ENCODE measurements at regions not wholly inside any gene's neighbourhood (a gene's known extent, or its start where the extent isn't known, plus 50 kb on each side); places are given as distances from the start of the nearest gene placed in this dataset.
"Not testable (repeated sequence)": the region's sequence is repeated elsewhere in the genome, so short reads cannot be mapped to it uniquely, and the experiment has no call there.

DNA sequence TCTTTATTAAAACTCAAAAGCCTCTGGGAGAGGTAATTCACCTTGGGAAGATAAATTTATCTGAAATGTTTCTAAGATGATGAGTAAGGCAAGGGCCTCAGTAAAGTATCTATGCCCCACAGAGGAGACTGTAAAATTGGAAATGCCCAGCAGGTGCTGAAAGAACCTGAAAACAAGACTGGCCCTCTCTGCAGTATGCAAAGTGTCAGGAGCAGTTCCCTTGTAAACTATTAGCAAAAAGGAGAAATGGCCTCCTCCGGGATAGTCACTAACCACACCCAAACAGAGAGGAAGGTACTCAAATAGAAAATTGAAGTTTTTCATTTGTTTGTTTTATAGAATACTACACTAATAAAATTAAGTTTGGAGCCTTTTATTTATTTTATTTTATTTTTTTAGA is 81.2 kb downstream of the FZD1 start:
- Mint-ChIP-seq H3K27me3 (ENCODE audit: low read depth) (no peaks in the 10 kb centered on the region), H3K9me3 (no peaks in the 10 kb centered on the region), H3K4me1 (ENCODE audit: low read depth) (no peaks in the 10 kb centered on the region), H3K4me3 (no peak overlapping the region), H3K36me3 (ENCODE audit: low read depth) (no peaks in the 10 kb centered on the region), H3K27ac (no peak overlapping the region)
- no peak for DNase-seq (ENCODE audit: low spot score)

DNA sequence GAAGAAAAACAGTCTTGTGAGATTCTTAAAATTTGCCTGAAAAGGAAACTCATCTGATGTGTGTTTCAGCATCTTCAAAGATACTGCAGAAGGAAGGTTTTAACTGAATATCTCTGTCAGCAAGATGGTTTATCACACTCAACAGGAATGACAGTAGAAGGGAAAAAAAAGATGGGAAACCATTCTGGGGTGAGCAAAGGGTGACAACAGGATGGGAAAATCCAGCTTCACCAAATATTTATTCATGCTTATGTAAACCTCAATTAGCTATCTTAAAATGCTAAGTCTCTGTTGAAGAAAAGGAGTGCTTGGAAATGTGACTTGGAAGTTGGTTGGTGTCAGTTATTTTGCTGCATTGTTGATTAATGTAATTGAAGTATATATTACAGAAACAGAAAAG is 82.2 kb downstream of the FZD1 start:
- H3K4me3 Mint-ChIP-seq: no peak overlapping the region
- H3K27me3 Mint-ChIP-seq (ENCODE audit: low read depth): no peaks in the 10 kb centered on the region
- no peak overlapping the region for H3K27ac Mint-ChIP-seq
- H3K36me3 Mint-ChIP-seq (ENCODE audit: low read depth): no peaks in the 10 kb centered on the region
- H3K9me3 Mint-ChIP-seq: no peaks in the 10 kb centered on the region
- no peaks in the 10 kb centered on the region for H3K4me1 Mint-ChIP-seq (ENCODE audit: low read depth)
- DNase-seq (ENCODE audit: low spot score): no peak

- Mint-ChIP-seq H3K27me3 (ENCODE audit: low read depth) (no peaks in the 10 kb centered on the region), H3K36me3 (ENCODE audit: low read depth) (no peaks in the 10 kb centered on the region), H3K4me3 (no peak overlapping the region), H3K27ac (no peak overlapping the region), H3K4me1 (ENCODE audit: low read depth) (no peaks in the 10 kb centered on the region), H3K9me3 (no peaks in the 10 kb centered on the region)
- no peak for DNase-seq (ENCODE audit: low spot score)
Observed at GRCh38 chr7:91347290-91347689, 83.1 kb downstream of the FZD1 start.

GRCh38 chr7:91348711-91349110 is 84.5 kb downstream of the FZD1 start:
- Mint-ChIP-seq H3K4me3 (no peak overlapping the region), H3K27me3 (ENCODE audit: low read depth) (no peaks in the 10 kb centered on the region), H3K36me3 (ENCODE audit: low read depth) (no peaks in the 10 kb centered on the region), H3K4me1 (ENCODE audit: low read depth) (no peaks in the 10 kb centered on the region), H3K27ac (no peak overlapping the region), H3K9me3 (no peaks in the 10 kb centered on the region)
- no peak for DNase-seq (ENCODE audit: low spot score)

- H3K9me3 Mint-ChIP-seq: no peaks in the 10 kb centered on the region
- no peak overlapping the region for H3K27ac Mint-ChIP-seq
- no peaks in the 10 kb centered on the region for H3K4me1 Mint-ChIP-seq (ENCODE audit: low read depth)
- no peaks in the 10 kb centered on the region for H3K36me3 Mint-ChIP-seq (ENCODE audit: low read depth)
- no peak overlapping the region for H3K4me3 Mint-ChIP-seq
- no peaks in the 10 kb centered on the region for H3K27me3 Mint-ChIP-seq (ENCODE audit: low read depth)
- no peak for DNase-seq (ENCODE audit: low spot score)
Observed at GRCh38 chr7:91351374-91351773, 87.1 kb downstream of the FZD1 start.

GRCh38 chr7:91352091-91352490 is 87.9 kb downstream of the FZD1 start:
- no peaks in the 10 kb centered on the region for H3K36me3 Mint-ChIP-seq (ENCODE audit: low read depth)
- H3K27ac Mint-ChIP-seq: no peak overlapping the region
- H3K4me3 Mint-ChIP-seq: no peak overlapping the region
- no peaks in the 10 kb centered on the region for H3K4me1 Mint-ChIP-seq (ENCODE audit: low read depth)
- H3K9me3 Mint-ChIP-seq: no peaks in the 10 kb centered on the region
- no peak for DNase-seq (ENCODE audit: low spot score)
- H3K27me3 Mint-ChIP-seq (ENCODE audit: low read depth): no peaks in the 10 kb centered on the region

GRCh38 chr7:91353848-91354247 is 89.6 kb downstream of the FZD1 start:
- no peaks in the 10 kb centered on the region for H3K4me1 Mint-ChIP-seq (ENCODE audit: low read depth)
- no peaks in the 10 kb centered on the region for H3K36me3 Mint-ChIP-seq (ENCODE audit: low read depth)
- no peak for DNase-seq (ENCODE audit: low spot score)
- no peaks in the 10 kb centered on the region for H3K27me3 Mint-ChIP-seq (ENCODE audit: low read depth)
- H3K27ac Mint-ChIP-seq: no peak overlapping the region
- no peak overlapping the region for H3K4me3 Mint-ChIP-seq
- no peaks in the 10 kb centered on the region for H3K9me3 Mint-ChIP-seq

DNA sequence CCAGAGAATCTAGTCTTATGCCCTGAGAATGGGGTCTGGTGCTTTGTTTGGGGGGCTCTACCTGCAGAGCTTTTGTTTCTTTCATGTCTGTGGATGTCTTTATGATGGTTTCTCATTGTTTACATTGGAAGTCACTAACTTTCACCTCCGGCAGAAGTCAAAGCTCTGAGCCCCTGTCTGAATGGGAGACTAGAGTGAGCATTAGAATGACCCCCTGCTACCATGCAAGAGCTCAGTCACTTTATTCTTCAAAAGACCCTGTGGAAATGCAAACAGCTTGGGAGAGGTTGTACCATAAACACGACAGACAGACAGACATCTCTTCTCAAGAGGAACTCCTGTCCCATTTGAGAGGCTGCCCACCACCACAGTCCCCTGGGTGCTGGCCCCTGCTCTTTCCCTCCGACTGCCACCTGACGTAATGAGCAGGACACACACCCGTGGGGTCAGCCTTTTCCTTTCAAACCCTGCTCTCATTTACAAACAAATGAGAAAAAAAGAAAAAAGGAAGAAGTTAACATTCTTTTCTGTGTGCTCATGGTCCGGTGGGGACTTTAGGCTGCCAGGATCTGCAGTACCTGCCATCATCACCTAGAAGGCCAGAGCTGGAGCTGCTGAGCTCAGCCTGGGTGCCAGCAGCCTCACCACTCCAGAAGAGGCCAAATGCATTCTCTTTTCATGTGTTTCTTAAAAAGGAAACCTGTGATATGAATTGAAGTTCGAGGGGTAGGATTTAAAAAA is 91.6 kb downstream of the FZD1 start:
- no peaks in the 10 kb centered on the region for H3K4me1 Mint-ChIP-seq (ENCODE audit: low read depth)
- H3K9me3 Mint-ChIP-seq: no peaks in the 10 kb centered on the region
- no peak overlapping the region for H3K27ac Mint-ChIP-seq
- no peaks in the 10 kb centered on the region for H3K36me3 Mint-ChIP-seq (ENCODE audit: low read depth)
- H3K4me3 Mint-ChIP-seq: no peak overlapping the region
- no peak for DNase-seq (ENCODE audit: low spot score)
- H3K27me3 Mint-ChIP-seq (ENCODE audit: low read depth): no peaks in the 10 kb centered on the region

GRCh38 chr7:91356915-91357314 is 92.7 kb downstream of the FZD1 start:
- Mint-ChIP-seq H3K36me3 (ENCODE audit: low read depth) (no peaks in the 10 kb centered on the region), H3K9me3 (no peaks in the 10 kb centered on the region), H3K4me3 (no peak overlapping the region), H3K4me1 (ENCODE audit: low read depth) (no peaks in the 10 kb centered on the region), H3K27ac (no peak overlapping the region), H3K27me3 (ENCODE audit: low read depth) (no peaks in the 10 kb centered on the region)
- no peak for DNase-seq (ENCODE audit: low spot score)

GRCh38 chr7:91357379-91357778 is 93.1 kb downstream of the FZD1 start:
- H3K4me1 Mint-ChIP-seq (ENCODE audit: low read depth): no peaks in the 10 kb centered on the region
- no peak overlapping the region for H3K4me3 Mint-ChIP-seq
- no peaks in the 10 kb centered on the region for H3K27me3 Mint-ChIP-seq (ENCODE audit: low read depth)
- no peaks in the 10 kb centered on the region for H3K36me3 Mint-ChIP-seq (ENCODE audit: low read depth)
- H3K27ac Mint-ChIP-seq: no peak overlapping the region
- DNase-seq (ENCODE audit: low spot score): no peak
- no peaks in the 10 kb centered on the region for H3K9me3 Mint-ChIP-seq

GRCh38 chr7:91357901-91358300 is 93.7 kb downstream of the FZD1 start:
- no peak for DNase-seq (ENCODE audit: low spot score)
- no peaks in the 10 kb centered on the region for H3K36me3 Mint-ChIP-seq (ENCODE audit: low read depth)
- no peaks in the 10 kb centered on the region for H3K4me1 Mint-ChIP-seq (ENCODE audit: low read depth)
- no peaks in the 10 kb centered on the region for H3K27me3 Mint-ChIP-seq (ENCODE audit: low read depth)
- H3K27ac Mint-ChIP-seq: no peak overlapping the region
- no peaks in the 10 kb centered on the region for H3K9me3 Mint-ChIP-seq
- H3K4me3 Mint-ChIP-seq: no peak overlapping the region

GRCh38 chr7:91358303-91358702 is 94.1 kb downstream of the FZD1 start:
- Mint-ChIP-seq H3K36me3 (ENCODE audit: low read depth) (no peaks in the 10 kb centered on the region), H3K27ac (no peak overlapping the region), H3K4me1 (ENCODE audit: low read depth) (no peaks in the 10 kb centered on the region), H3K9me3 (no peaks in the 10 kb centered on the region), H3K27me3 (ENCODE audit: low read depth) (no peaks in the 10 kb centered on the region), H3K4me3 (no peak overlapping the region)
- no peak for DNase-seq (ENCODE audit: low spot score)

- not testable (repeated sequence) for H3K27ac Mint-ChIP-seq; H3K4me3 Mint-ChIP-seq; H3K36me3 Mint-ChIP-seq (ENCODE audit: low read depth); H3K4me1 Mint-ChIP-seq (ENCODE audit: low read depth); DNase-seq (ENCODE audit: low spot score); H3K9me3 Mint-ChIP-seq; H3K27me3 Mint-ChIP-seq (ENCODE audit: low read depth)
Observed at GRCh38 chr7:91365097-91365496, 100.9 kb downstream of the FZD1 start.

DNA sequence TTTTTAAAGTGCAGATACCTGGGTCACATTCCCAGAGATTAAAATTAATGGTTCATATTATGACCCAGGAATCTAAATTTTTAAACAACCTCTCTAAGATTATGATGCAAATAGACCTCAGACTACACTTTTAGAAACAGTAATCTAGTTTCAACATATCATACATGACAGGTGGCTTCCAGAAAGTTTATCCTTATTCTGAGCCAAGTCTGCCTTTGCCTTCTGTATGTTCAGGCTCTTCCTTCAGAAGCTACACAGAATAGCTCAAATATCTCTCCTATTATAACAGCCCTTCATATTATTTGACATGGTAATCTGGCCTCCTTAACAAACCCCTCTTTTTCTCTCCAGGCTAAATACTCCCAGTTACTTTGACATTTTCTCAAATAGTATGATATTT is 101.9 kb downstream of the FZD1 start:
- Mint-ChIP-seq H3K4me3 (no peak overlapping the region), H3K27me3 (ENCODE audit: low read depth) (no peaks in the 10 kb centered on the region), H3K36me3 (ENCODE audit: low read depth) (no peaks in the 10 kb centered on the region), H3K4me1 (ENCODE audit: low read depth) (no peaks in the 10 kb centered on the region), H3K9me3 (no peaks in the 10 kb centered on the region), H3K27ac (no peak overlapping the region)
- no peak for DNase-seq (ENCODE audit: low spot score)

- H3K9me3 Mint-ChIP-seq: no peaks in the 10 kb centered on the region
- H3K27me3 Mint-ChIP-seq (ENCODE audit: low read depth): no peaks in the 10 kb centered on the region
- H3K27ac Mint-ChIP-seq: no peak overlapping the region
- H3K4me1 Mint-ChIP-seq (ENCODE audit: low read depth): no peaks in the 10 kb centered on the region
- no peak overlapping the region for H3K4me3 Mint-ChIP-seq
- H3K36me3 Mint-ChIP-seq (ENCODE audit: low read depth): no peaks in the 10 kb centered on the region
- no peak for DNase-seq (ENCODE audit: low spot score)
Observed at GRCh38 chr7:91367812-91368578, 103.8 kb downstream of the FZD1 start.

Data from T-helper 2 cell treated with Interferon-gamma antibody and Interleukin-4, amounts not matched to agents 5 μg/mL and 100 μg/mL, for 36 hours (primary cell).